ENCODE measurements at regions not wholly inside any gene's neighbourhood (a gene's known extent, or its start where the extent isn't known, plus 50 kb on each side); places are given as distances from the start of the nearest gene placed in this dataset.

- no peaks in the 10 kb centered on the region for H3K36me3 ChIP-seq (ENCODE audit: control insufficient read depth, insufficient read depth, low read length)
- DNase-seq = no peak
- H3K4me1 ChIP-seq (ENCODE audit: control insufficient read depth, low read depth, low read length) = peaks cover 2% of the 10 kb centered on the region
- no peak overlapping the region for H4K8ac ChIP-seq (ENCODE audit: low read depth, low read length)
- no peak overlapping the region for H2BK120ac ChIP-seq (ENCODE audit: low read depth, low read length)
- no peak overlapping the region for H3K56ac ChIP-seq (ENCODE audit: low read length)
- no peak overlapping the region for H3K23ac ChIP-seq (ENCODE audit: low read length)
- H3K79me2 ChIP-seq (ENCODE audit: control insufficient read depth, insufficient read depth, low read length) = no peaks in the 10 kb centered on the region
- H2BK15ac ChIP-seq (replicated peaks; ENCODE audit: low read depth) = no peak overlapping the region
- H3K9ac ChIP-seq (ENCODE audit: low read length) = no peak overlapping the region
- no peak overlapping the region for H2AK5ac ChIP-seq (ENCODE audit: low read length)
- WGBS (ENCODE audit: extremely low coverage, insufficient coverage, low lambda C conversion rate) = no CpG with 5 or more reads among the region's 2 CpGs
- no peaks in the 10 kb centered on the region for H3K79me1 ChIP-seq (ENCODE audit: low read length)
- no peak overlapping the region for H3K4me3 ChIP-seq (ENCODE audit: low read length)
- H4K5ac ChIP-seq (ENCODE audit: low read length) = no peak overlapping the region
- no peak overlapping the region for H3K4ac ChIP-seq (ENCODE audit: low read depth, low read length)
- H3K27me3 ChIP-seq (ENCODE audit: insufficient read depth, low read length, poor library complexity) = no peaks in the 10 kb centered on the region
- H3K4me2 ChIP-seq (ENCODE audit: low read length) = no peak overlapping the region
- no peak overlapping the region for H3K18ac ChIP-seq (ENCODE audit: low read length)
- no peak overlapping the region for H2BK5ac ChIP-seq (ENCODE audit: low read length)
- no peak overlapping the region for H3K27ac ChIP-seq (ENCODE audit: low read depth, low read length)
Observed at GRCh38 chr1:208763971-208764370, 519.8 kb upstream of the PLXNA2 start.

- DNase-seq = peak; percentile 14
- no peak overlapping the region for H2BK15ac ChIP-seq (replicated peaks; ENCODE audit: low read depth)
Observed at GRCh38 chr1:208766832-208767231, 522.6 kb upstream of the PLXNA2 start.

GRCh38 chr1:208767816-208768215 lies 523.6 kb upstream of the PLXNA2 start:
- Histone ChIP-seq H3K4me3 (ENCODE audit: low read length) (no peak overlapping the region), H3K27ac (ENCODE audit: low read depth, low read length) (no peak overlapping the region), H2BK15ac (replicated peaks; ENCODE audit: low read depth) (no peak overlapping the region), H3K79me2 (ENCODE audit: control insufficient read depth, insufficient read depth, low read length) (no peaks in the 10 kb centered on the region), H3K18ac (ENCODE audit: low read length) (no peak overlapping the region), H4K5ac (ENCODE audit: low read length) (no peak overlapping the region), H3K56ac (ENCODE audit: low read length) (no peak overlapping the region), H3K79me1 (ENCODE audit: low read length) (no peaks in the 10 kb centered on the region), H3K23ac (ENCODE audit: low read length) (no peak overlapping the region), H3K4ac (ENCODE audit: low read depth, low read length) (no peak overlapping the region), H3K36me3 (ENCODE audit: control insufficient read depth, insufficient read depth, low read length) (no peaks in the 10 kb centered on the region), H3K4me1 (ENCODE audit: control insufficient read depth, low read depth, low read length) (peaks cover 2% of the 10 kb centered on the region), H2BK5ac (ENCODE audit: low read length) (no peak overlapping the region), H2BK120ac (ENCODE audit: low read depth, low read length) (no peak overlapping the region), H4K8ac (ENCODE audit: low read depth, low read length) (peak overlapping the region; percentile 28), H3K9ac (ENCODE audit: low read length) (no peak overlapping the region), H3K4me2 (ENCODE audit: low read length) (no peak overlapping the region), H2AK5ac (ENCODE audit: low read length) (no peak overlapping the region), H3K27me3 (ENCODE audit: insufficient read depth, low read length, poor library complexity) (no peaks in the 10 kb centered on the region)
- DNase-seq = no peak
- WGBS (ENCODE audit: extremely low coverage, insufficient coverage, low lambda C conversion rate) = no CpG with 5 or more reads among the region's 3 CpGs

More at GRCh38 chr1:208766832-208767231, 522.6 kb upstream of the PLXNA2 start:
- Histone ChIP-seq H4K5ac (ENCODE audit: low read length) (no peak overlapping the region), H3K18ac (ENCODE audit: low read length) (no peak overlapping the region), H3K79me2 (ENCODE audit: control insufficient read depth, insufficient read depth, low read length) (no peaks in the 10 kb centered on the region), H2AK5ac (ENCODE audit: low read length) (no peak overlapping the region), H3K56ac (ENCODE audit: low read length) (no peak overlapping the region), H4K8ac (ENCODE audit: low read depth, low read length) (no peak overlapping the region), H3K9ac (ENCODE audit: low read length) (no peak overlapping the region), H3K36me3 (ENCODE audit: control insufficient read depth, insufficient read depth, low read length) (no peaks in the 10 kb centered on the region), H3K4me1 (ENCODE audit: control insufficient read depth, low read depth, low read length) (peaks cover 2% of the 10 kb centered on the region), H2BK5ac (ENCODE audit: low read length) (no peak overlapping the region), H3K27ac (ENCODE audit: low read depth, low read length) (no peak overlapping the region), H3K4ac (ENCODE audit: low read depth, low read length) (no peak overlapping the region), H3K23ac (ENCODE audit: low read length) (no peak overlapping the region), H3K4me3 (ENCODE audit: low read length) (no peak overlapping the region), H3K27me3 (ENCODE audit: insufficient read depth, low read length, poor library complexity) (no peaks in the 10 kb centered on the region), H3K4me2 (ENCODE audit: low read length) (no peak overlapping the region), H2BK120ac (ENCODE audit: low read depth, low read length) (no peak overlapping the region), H3K79me1 (ENCODE audit: low read length) (no peaks in the 10 kb centered on the region)
- WGBS (ENCODE audit: extremely low coverage, insufficient coverage, low lambda C conversion rate) = no CpG with 5 or more reads among the region's 4 CpGs

- H3K36me3 ChIP-seq (ENCODE audit: control insufficient read depth, insufficient read depth, low read length) = no peaks in the 10 kb centered on the region
- H4K8ac ChIP-seq (ENCODE audit: low read depth, low read length) = no peak overlapping the region
- no peak overlapping the region for H2BK15ac ChIP-seq (replicated peaks; ENCODE audit: low read depth)
- H4K5ac ChIP-seq (ENCODE audit: low read length) = no peak overlapping the region
- no peaks in the 10 kb centered on the region for H3K27me3 ChIP-seq (ENCODE audit: insufficient read depth, low read length, poor library complexity)
- no peak overlapping the region for H3K56ac ChIP-seq (ENCODE audit: low read length)
- H2BK120ac ChIP-seq (ENCODE audit: low read depth, low read length) = no peak overlapping the region
- no peaks in the 10 kb centered on the region for H3K79me1 ChIP-seq (ENCODE audit: low read length)
- H3K27ac ChIP-seq (ENCODE audit: low read depth, low read length) = no peak overlapping the region
- no peak overlapping the region for H2BK5ac ChIP-seq (ENCODE audit: low read length)
- no peak overlapping the region for H3K4me2 ChIP-seq (ENCODE audit: low read length)
- no peak for DNase-seq
- H3K4ac ChIP-seq (ENCODE audit: low read depth, low read length) = no peak overlapping the region
- no peak overlapping the region for H2AK5ac ChIP-seq (ENCODE audit: low read length)
- no CpG with 5 or more reads among the region's 4 CpGs for WGBS (ENCODE audit: extremely low coverage, insufficient coverage, low lambda C conversion rate)
- no peaks in the 10 kb centered on the region for H3K79me2 ChIP-seq (ENCODE audit: control insufficient read depth, insufficient read depth, low read length)
- H3K23ac ChIP-seq (ENCODE audit: low read length) = no peak overlapping the region
- H3K4me1 ChIP-seq (ENCODE audit: control insufficient read depth, low read depth, low read length) = no peaks in the 10 kb centered on the region
- no peak overlapping the region for H3K18ac ChIP-seq (ENCODE audit: low read length)
- H3K4me3 ChIP-seq (ENCODE audit: low read length) = no peak overlapping the region
- H3K9ac ChIP-seq (ENCODE audit: low read length) = no peak overlapping the region
Observed at GRCh38 chr1:208772891-208773290, 528.7 kb upstream of the PLXNA2 start.

GRCh38 chr1:208775841-208776240 lies 531.7 kb upstream of the PLXNA2 start:
- no peaks in the 10 kb centered on the region for H3K36me3 ChIP-seq (ENCODE audit: control insufficient read depth, insufficient read depth, low read length)
- no peak overlapping the region for H4K5ac ChIP-seq (ENCODE audit: low read length)
- H3K4me2 ChIP-seq (ENCODE audit: low read length) = no peak overlapping the region
- no peak overlapping the region for H2BK5ac ChIP-seq (ENCODE audit: low read length)
- H3K79me2 ChIP-seq (ENCODE audit: control insufficient read depth, insufficient read depth, low read length) = no peaks in the 10 kb centered on the region
- no peak for DNase-seq
- no peak overlapping the region for H3K18ac ChIP-seq (ENCODE audit: low read length)
- no peak overlapping the region for H3K4me3 ChIP-seq (ENCODE audit: low read length)
- no peak overlapping the region for H3K4ac ChIP-seq (ENCODE audit: low read depth, low read length)
- no peak overlapping the region for H2BK120ac ChIP-seq (ENCODE audit: low read depth, low read length)
- H3K23ac ChIP-seq (ENCODE audit: low read length) = no peak overlapping the region
- H2BK15ac ChIP-seq (replicated peaks; ENCODE audit: low read depth) = no peak overlapping the region
- H3K4me1 ChIP-seq (ENCODE audit: control insufficient read depth, low read depth, low read length) = no peaks in the 10 kb centered on the region
- H3K27me3 ChIP-seq (ENCODE audit: insufficient read depth, low read length, poor library complexity) = no peaks in the 10 kb centered on the region
- WGBS (ENCODE audit: extremely low coverage, insufficient coverage, low lambda C conversion rate) = no CpG with 5 or more reads among the region's 3 CpGs
- H3K27ac ChIP-seq (ENCODE audit: low read depth, low read length) = no peak overlapping the region
- H3K9ac ChIP-seq (ENCODE audit: low read length) = no peak overlapping the region
- no peak overlapping the region for H2AK5ac ChIP-seq (ENCODE audit: low read length)
- no peak overlapping the region for H4K8ac ChIP-seq (ENCODE audit: low read depth, low read length)
- H3K56ac ChIP-seq (ENCODE audit: low read length) = no peak overlapping the region
- H3K79me1 ChIP-seq (ENCODE audit: low read length) = no peaks in the 10 kb centered on the region

GRCh38 chr1:208778417-208778816 lies 534.2 kb upstream of the PLXNA2 start:
- Histone ChIP-seq H3K4me3 (ENCODE audit: low read length) (no peak overlapping the region), H3K79me2 (ENCODE audit: control insufficient read depth, insufficient read depth, low read length) (no peaks in the 10 kb centered on the region), H3K79me1 (ENCODE audit: low read length) (no peaks in the 10 kb centered on the region), H2AK5ac (ENCODE audit: low read length) (no peak overlapping the region), H3K9ac (ENCODE audit: low read length) (no peak overlapping the region), H4K5ac (ENCODE audit: low read length) (no peak overlapping the region), H3K23ac (ENCODE audit: low read length) (no peak overlapping the region), H3K36me3 (ENCODE audit: control insufficient read depth, insufficient read depth, low read length) (no peaks in the 10 kb centered on the region), H2BK15ac (replicated peaks; ENCODE audit: low read depth) (no peak overlapping the region), H3K4me1 (ENCODE audit: control insufficient read depth, low read depth, low read length) (peaks cover 9% of the 10 kb centered on the region), H3K4me2 (ENCODE audit: low read length) (no peak overlapping the region), H3K18ac (ENCODE audit: low read length) (no peak overlapping the region), H3K56ac (ENCODE audit: low read length) (no peak overlapping the region), H3K4ac (ENCODE audit: low read depth, low read length) (no peak overlapping the region), H4K8ac (ENCODE audit: low read depth, low read length) (no peak overlapping the region), H2BK120ac (ENCODE audit: low read depth, low read length) (no peak overlapping the region), H2BK5ac (ENCODE audit: low read length) (no peak overlapping the region), H3K27me3 (ENCODE audit: insufficient read depth, low read length, poor library complexity) (no peaks in the 10 kb centered on the region), H3K27ac (ENCODE audit: low read depth, low read length) (no peak overlapping the region)
- DNase-seq = no peak
- WGBS (ENCODE audit: extremely low coverage, insufficient coverage, low lambda C conversion rate) = no CpG with 5 or more reads among the region's 6 CpGs
